OCI-LY7 (cell line): ENCODE measurements at regions not wholly inside any gene's neighbourhood (a gene's known extent, or its start where the extent isn't known, plus 50 kb on each side); places are given as distances from the start of the nearest gene placed in this dataset.

ENCODE experiments used
- BruUV-seq: library from RNA; stranded (reverse); fragments of 400-500 nt; replicated peaks from 2 replicates; lab custom pipeline; 2021; lab: Mats Ljungman, UMichigan
- CTCF ChIA-PET: fragments of 300-600 bp; sonication (Branson Sonifier 250); formaldehyde crosslinking; loops from one replicate; lab custom pipeline; 2022; ENCODE audit warnings: antibody characterized with exemption; ENCODE audit not compliant: unreplicated experiment; lab: Charles Lee
- POLR2A ChIA-PET: fragments of 300-600 bp; sonication (Branson Sonifier 250); formaldehyde crosslinking; loops from one replicate; lab custom pipeline; 2022; ENCODE audit warnings: antibody characterized with exemption; lab: Charles Lee
- DNase-seq: peaks from one replicate; pipeline ENCODE4 v3.0.0-alpha.2; 2015; ENCODE audit warnings: low spot score
- H2AFZ ChIP-seq: fragments of 200-600 bp; sonication (generic), shearing (Covaris generic); 2 replicates; pipeline ENCODE4 v1.6.1; 2014; ENCODE audit warnings: mild to moderate bottlenecking, antibody characterized with exemption, low read length, moderate library complexity
- H3K27ac ChIP-seq: fragments of 200-600 bp; sonication (generic); 2 replicates; pipeline ENCODE4 v1.5.1; 2014; ENCODE audit warnings: mixed run types, low read depth, mild to moderate bottlenecking, moderate library complexity, low read length, inconsistent platforms; ENCODE audit not compliant: poor library complexity, severe bottlenecking
- H3K36me3 ChIP-seq: fragments of 200-600 bp; sonication (generic); 2 replicates; pipeline ENCODE4 v1.6.1; 2014; ENCODE audit warnings: mild to moderate bottlenecking, antibody characterized with exemption, low read length, moderate library complexity, mixed read lengths; ENCODE audit not compliant: insufficient read depth
- H3K4me1 ChIP-seq: fragments of 200-600 bp; sonication (generic); 2 replicates; pipeline ENCODE4 v1.5.1; 2014; ENCODE audit warnings: mild to moderate bottlenecking, low read length; ENCODE audit not compliant: insufficient read depth, poor library complexity, severe bottlenecking
- H3K4me2 ChIP-seq: fragments of 200-600 bp; sonication (generic); 2 replicates; pipeline ENCODE4 v1.6.1; 2014; ENCODE audit warnings: mild to moderate bottlenecking, low read length
- H3K4me3 ChIP-seq: fragments of 200-600 bp; sonication (generic); 2 replicates; pipeline ENCODE4 v1.5.1; 2014; ENCODE audit warnings: mild to moderate bottlenecking, low read depth, low read length; ENCODE audit not compliant: poor library complexity, severe bottlenecking
- H3K79me2 ChIP-seq: fragments of 200-600 bp; sonication (generic); 2 replicates; pipeline ENCODE4 v1.6.1; 2016; ENCODE audit warnings: low read depth, mild to moderate bottlenecking, low read length, moderate library complexity, mixed read lengths; ENCODE audit not compliant: insufficient read depth
- H3K9me2 ChIP-seq: fragments of 200-600 bp; sonication (generic); 2 replicates; pipeline ENCODE4 v1.6.1; 2016; ENCODE audit warnings: mild to moderate bottlenecking, low read length, mixed read lengths; ENCODE audit not compliant: insufficient read depth
- H3K9me3 ChIP-seq: fragments of 200-600 bp; sonication (generic); 2 replicates; pipeline ENCODE4 v1.6.1; 2014; ENCODE audit warnings: mild to moderate bottlenecking, mixed run types, low read length, mixed read lengths
- H4K20me1 ChIP-seq: fragments of 200-600 bp; sonication (generic); 2 replicates; pipeline ENCODE4 v1.6.1; 2014; ENCODE audit warnings: mild to moderate bottlenecking, antibody characterized with exemption, low read length, moderate library complexity, mixed read lengths; ENCODE audit not compliant: insufficient read depth
- EZH2phosphoT487 ChIP-seq: fragments of 200-600 bp; sonication (generic); IDR thresholded peaks from 2 replicates; pipeline ENCODE4 v1.6.1; 2018; ENCODE audit warnings: low read depth, borderline replicate concordance, mild to moderate bottlenecking, mixed run types, antibody characterized with exemption, low read length, moderate library complexity, mixed read lengths
- intact Hi-C: fragments of 100-400 bp; cut with micrococcal nuclease; formaldehyde crosslinking; loops from one replicate; pipeline ENCODE4 v1.10.0; 2022; ENCODE audit not compliant: unreplicated experiment
- TF ChIP-seq, protein P1 (sequence below): fragments of 200-600 bp; sonication (generic); conservative IDR thresholded peaks from 2 replicates; pipeline ENCODE4 v1.5.1; 2014; ENCODE audit warnings: mild to moderate bottlenecking, antibody characterized with exemption, low read length, moderate library complexity, mixed read lengths

- no peaks in the 10 kb centered on the region for H4K20me1 ChIP-seq
- BruUV-seq, result no TSS peak
- POLR2A ChIA-PET, result no interaction called here
- no peaks in the 10 kb centered on the region for H3K9me3 ChIP-seq
- no peak for DNase-seq
- no peaks in the 10 kb centered on the region for H3K9me2 ChIP-seq
- H3K4me3 ChIP-seq, result no peak overlapping the region
- no peaks in the 10 kb centered on the region for H3K4me1 ChIP-seq
- CTCF ChIA-PET, result no interaction called here
- H3K79me2 ChIP-seq, result no peaks in the 10 kb centered on the region
- H3K4me2 ChIP-seq, result no peak overlapping the region
- intact Hi-C loops, result no loop called here
- H2AFZ ChIP-seq, result no peak overlapping the region
- H3K27ac ChIP-seq, result no peak overlapping the region
- H3K36me3 ChIP-seq, result no peaks in the 10 kb centered on the region
- TF ChIP-seq EZH2phosphoT487, result no peak
- TF ChIP-seq, protein P1, sequence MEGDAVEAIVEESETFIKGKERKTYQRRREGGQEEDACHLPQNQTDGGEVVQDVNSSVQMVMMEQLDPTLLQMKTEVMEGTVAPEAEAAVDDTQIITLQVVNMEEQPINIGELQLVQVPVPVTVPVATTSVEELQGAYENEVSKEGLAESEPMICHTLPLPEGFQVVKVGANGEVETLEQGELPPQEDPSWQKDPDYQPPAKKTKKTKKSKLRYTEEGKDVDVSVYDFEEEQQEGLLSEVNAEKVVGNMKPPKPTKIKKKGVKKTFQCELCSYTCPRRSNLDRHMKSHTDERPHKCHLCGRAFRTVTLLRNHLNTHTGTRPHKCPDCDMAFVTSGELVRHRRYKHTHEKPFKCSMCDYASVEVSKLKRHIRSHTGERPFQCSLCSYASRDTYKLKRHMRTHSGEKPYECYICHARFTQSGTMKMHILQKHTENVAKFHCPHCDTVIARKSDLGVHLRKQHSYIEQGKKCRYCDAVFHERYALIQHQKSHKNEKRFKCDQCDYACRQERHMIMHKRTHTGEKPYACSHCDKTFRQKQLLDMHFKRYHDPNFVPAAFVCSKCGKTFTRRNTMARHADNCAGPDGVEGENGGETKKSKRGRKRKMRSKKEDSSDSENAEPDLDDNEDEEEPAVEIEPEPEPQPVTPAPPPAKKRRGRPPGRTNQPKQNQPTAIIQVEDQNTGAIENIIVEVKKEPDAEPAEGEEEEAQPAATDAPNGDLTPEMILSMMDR, result no peak
Observed at GRCh38 chr2:215625207-215625606, 189.3 kb upstream of the FN1 start.

- no peaks in the 10 kb centered on the region for H3K9me2 ChIP-seq
- no peak for DNase-seq
- no peaks in the 10 kb centered on the region for H3K36me3 ChIP-seq
- no peak overlapping the region for H3K4me3 ChIP-seq
- no peak for TF ChIP-seq EZH2phosphoT487
- TF ChIP-seq, protein P1, result no peak
- H3K4me2 ChIP-seq, result no peak overlapping the region
- ChIA-PET CTCF (no interaction called here), POLR2A (interaction anchor here (0.6 kb wide), 1 partner anchor 363 kb away, joined by 3 read pairs; no protein-coding TSS in a partner anchor)
- no peaks in the 10 kb centered on the region for H3K9me3 ChIP-seq
- H3K27ac ChIP-seq, result no peak overlapping the region
- no peaks in the 10 kb centered on the region for H4K20me1 ChIP-seq
- no peaks in the 10 kb centered on the region for H3K4me1 ChIP-seq
- intact Hi-C loops, result no loop called here
- no peak overlapping the region for H2AFZ ChIP-seq
- no peaks in the 10 kb centered on the region for H3K79me2 ChIP-seq
- BruUV-seq, result no TSS peak
Observed at GRCh38 chr2:215624423-215624829, 188.6 kb upstream of the FN1 start.

- no peaks in the 10 kb centered on the region for H3K36me3 ChIP-seq
- no TSS peak for BruUV-seq
Observed at GRCh38 chr2:215622837-215623236, 187.0 kb upstream of the FN1 start.

More at GRCh38 chr2:215622837-215623236, 187.0 kb upstream of the FN1 start:
- Histone ChIP-seq H3K9me3 (no peaks in the 10 kb centered on the region), H4K20me1 (no peaks in the 10 kb centered on the region), H3K79me2 (no peaks in the 10 kb centered on the region), H3K4me3 (no peak overlapping the region), H3K9me2 (no peaks in the 10 kb centered on the region), H2AFZ (no peak overlapping the region), H3K4me1 (no peaks in the 10 kb centered on the region), H3K4me2 (no peak overlapping the region), H3K27ac (no peak overlapping the region)
- TF ChIP-seq, protein P1, result no peak
- TF ChIP-seq EZH2phosphoT487, result no peak
- CTCF ChIA-PET, result no interaction called here
- intact Hi-C loops, result no loop called here
- DNase-seq, result no peak
- POLR2A ChIA-PET, result interaction anchor here (0.5 kb wide), 1 partner anchor 1567 kb away, joined by 4 read pairs; no protein-coding TSS in a partner anchor
